ENCODE measurements at regions not wholly inside any gene's neighbourhood (a gene's known extent, or its start where the extent isn't known, plus 50 kb on each side); places are given as distances from the start of the nearest gene placed in this dataset.

DNA sequence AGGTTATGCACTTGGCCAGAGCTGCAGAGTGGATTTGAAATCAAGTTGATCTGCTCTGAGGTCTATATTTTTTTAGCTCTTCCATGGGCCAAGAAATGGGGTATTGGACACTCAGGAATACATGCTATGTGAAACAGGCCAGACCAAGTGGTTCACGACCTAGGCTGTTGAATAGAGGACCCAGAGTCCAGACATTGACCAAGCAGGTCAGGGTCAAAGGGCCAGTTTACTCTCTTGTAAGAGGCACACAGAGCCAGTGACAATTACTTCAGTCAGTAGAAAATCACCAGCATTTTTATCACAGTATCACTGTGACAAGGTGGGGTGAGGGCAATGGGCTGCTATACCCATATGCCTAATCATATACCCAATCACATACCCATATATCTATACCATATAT lies 320.6 kb upstream of the RORA start:
- WGBS (ENCODE audit: low lambda C conversion rate, missing lambda C conversion rate), result 62% methylated on average over 1 of the region's 1 CpG
- no peaks in the 10 kb centered on the region for H3K4me1 ChIP-seq (ENCODE audit: insufficient read depth)
- H3K79me2 ChIP-seq, result no peaks in the 10 kb centered on the region
- no peak overlapping the region for H2AFZ ChIP-seq
- no peak overlapping the region for H3K27ac ChIP-seq
- no peaks in the 10 kb centered on the region for H3K9me2 ChIP-seq (replicated peaks; ENCODE audit: insufficient read depth)
- no peak overlapping the region for H3K4me3 ChIP-seq
- H3K27me3 ChIP-seq, result no peaks in the 10 kb centered on the region
- no peak overlapping the region for H3K4me2 ChIP-seq
- TF ChIP-seq EZH2 (IDR thresholded peaks at IDR 0.05; ENCODE audit: borderline replicate concordance) (no peak), EZH2phosphoT487 (IDR thresholded peaks at IDR 0.05; ENCODE audit: low read depth, severe bottlenecking, unreplicated experiment) (no peak)
- TF ChIP-seq, protein P1, sequence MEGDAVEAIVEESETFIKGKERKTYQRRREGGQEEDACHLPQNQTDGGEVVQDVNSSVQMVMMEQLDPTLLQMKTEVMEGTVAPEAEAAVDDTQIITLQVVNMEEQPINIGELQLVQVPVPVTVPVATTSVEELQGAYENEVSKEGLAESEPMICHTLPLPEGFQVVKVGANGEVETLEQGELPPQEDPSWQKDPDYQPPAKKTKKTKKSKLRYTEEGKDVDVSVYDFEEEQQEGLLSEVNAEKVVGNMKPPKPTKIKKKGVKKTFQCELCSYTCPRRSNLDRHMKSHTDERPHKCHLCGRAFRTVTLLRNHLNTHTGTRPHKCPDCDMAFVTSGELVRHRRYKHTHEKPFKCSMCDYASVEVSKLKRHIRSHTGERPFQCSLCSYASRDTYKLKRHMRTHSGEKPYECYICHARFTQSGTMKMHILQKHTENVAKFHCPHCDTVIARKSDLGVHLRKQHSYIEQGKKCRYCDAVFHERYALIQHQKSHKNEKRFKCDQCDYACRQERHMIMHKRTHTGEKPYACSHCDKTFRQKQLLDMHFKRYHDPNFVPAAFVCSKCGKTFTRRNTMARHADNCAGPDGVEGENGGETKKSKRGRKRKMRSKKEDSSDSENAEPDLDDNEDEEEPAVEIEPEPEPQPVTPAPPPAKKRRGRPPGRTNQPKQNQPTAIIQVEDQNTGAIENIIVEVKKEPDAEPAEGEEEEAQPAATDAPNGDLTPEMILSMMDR (IDR thresholded peaks at IDR 0.05; ENCODE audit: poor library complexity), result no peak
- H3K9me3 ChIP-seq (ENCODE audit: low read depth), result no peaks in the 10 kb centered on the region
- no peak for DNase-seq (ENCODE audit: low spot score)
- no peaks in the 10 kb centered on the region for H4K20me1 ChIP-seq (ENCODE audit: insufficient read depth, poor library complexity, severe bottlenecking)
- no peaks in the 10 kb centered on the region for H3K36me3 ChIP-seq (replicated peaks; ENCODE audit: insufficient read depth, low read depth)

DNA sequence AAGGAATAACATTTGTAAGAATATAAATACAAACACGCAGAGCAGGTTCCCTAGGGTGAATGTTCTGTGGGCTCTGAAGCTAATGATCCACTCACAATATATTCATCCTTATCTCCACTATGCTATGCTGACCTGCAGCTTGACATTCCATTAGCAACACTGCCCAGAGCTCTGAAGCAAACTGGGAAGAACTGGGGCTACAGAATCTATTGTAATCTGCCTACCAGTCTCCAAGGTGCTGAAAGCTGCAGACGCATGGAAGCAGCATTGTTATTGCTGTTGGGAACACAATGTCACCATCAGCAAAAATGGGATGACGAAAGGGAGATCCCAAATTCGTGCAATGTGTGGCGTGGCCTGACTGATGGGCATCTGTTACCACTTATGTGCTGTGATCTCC lies 316.7 kb upstream of the RORA start:
- Histone ChIP-seq H4K20me1 (ENCODE audit: insufficient read depth, poor library complexity, severe bottlenecking) (no peaks in the 10 kb centered on the region), H3K27ac (no peak overlapping the region), H3K9me3 (ENCODE audit: low read depth) (no peaks in the 10 kb centered on the region), H3K4me3 (no peak overlapping the region), H3K4me1 (ENCODE audit: insufficient read depth) (no peaks in the 10 kb centered on the region), H2AFZ (no peak overlapping the region), H3K9me2 (replicated peaks; ENCODE audit: insufficient read depth) (no peaks in the 10 kb centered on the region), H3K4me2 (no peak overlapping the region), H3K27me3 (no peaks in the 10 kb centered on the region), H3K79me2 (no peaks in the 10 kb centered on the region), H3K36me3 (replicated peaks; ENCODE audit: insufficient read depth, low read depth) (no peaks in the 10 kb centered on the region)
- WGBS (ENCODE audit: low lambda C conversion rate, missing lambda C conversion rate), result 63% methylated on average over 5 of the region's 5 CpGs
- TF ChIP-seq, protein P1 (IDR thresholded peaks at IDR 0.05; ENCODE audit: poor library complexity), result no peak
- TF ChIP-seq EZH2 (IDR thresholded peaks at IDR 0.05; ENCODE audit: borderline replicate concordance), result no peak
- no peak for TF ChIP-seq EZH2phosphoT487 (IDR thresholded peaks at IDR 0.05; ENCODE audit: low read depth, severe bottlenecking, unreplicated experiment)
- no peak for DNase-seq (ENCODE audit: low spot score)

DNA sequence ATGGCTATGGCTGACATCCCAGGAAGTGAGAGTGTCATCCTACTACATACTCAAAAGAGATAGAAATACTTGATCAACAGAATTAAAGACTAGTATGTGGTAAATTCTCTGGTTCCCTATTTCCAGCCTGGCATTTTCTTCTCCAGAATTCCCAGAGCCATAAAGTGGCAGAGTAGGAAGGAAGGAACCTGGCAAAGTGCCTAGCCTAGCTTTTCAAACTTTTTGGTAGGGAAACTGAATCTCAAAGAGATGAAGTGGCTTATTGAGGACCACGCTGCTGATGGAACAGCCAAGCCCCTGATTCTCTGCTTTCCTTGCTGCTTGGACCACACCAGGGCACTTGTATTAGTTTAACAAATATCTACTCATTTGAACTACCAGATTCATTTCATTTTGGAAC lies 312.4 kb upstream of the RORA start:
- no peak for DNase-seq (ENCODE audit: low spot score)
- H3K27me3 ChIP-seq, result peaks cover 5% of the 10 kb centered on the region
- TF ChIP-seq EZH2 (IDR thresholded peaks at IDR 0.05; ENCODE audit: borderline replicate concordance) (no peak), EZH2phosphoT487 (IDR thresholded peaks at IDR 0.05; ENCODE audit: low read depth, severe bottlenecking, unreplicated experiment) (no peak)
- TF ChIP-seq, protein P1 (IDR thresholded peaks at IDR 0.05; ENCODE audit: poor library complexity), result no peak

DNA sequence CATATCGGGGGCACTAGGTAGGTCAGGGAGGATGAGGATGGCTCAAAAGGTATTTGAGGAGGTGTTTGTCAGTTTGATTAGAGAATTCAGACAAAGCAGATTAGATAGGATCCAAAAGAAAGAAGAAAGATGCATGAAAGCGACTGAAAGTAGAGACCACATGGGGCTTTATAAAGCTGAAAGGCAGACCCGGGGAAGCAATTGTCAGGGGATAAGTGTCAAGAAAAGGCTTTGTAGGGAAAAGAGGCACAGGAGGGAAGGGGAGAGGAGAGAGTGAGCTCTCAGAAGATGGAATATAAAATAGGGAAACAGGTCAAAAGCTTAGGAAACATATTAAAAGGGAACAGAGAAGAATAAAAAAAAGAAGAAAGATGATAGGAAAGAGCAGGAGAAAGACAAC lies 308.2 kb upstream of the RORA start:
- peaks cover 5% of the 10 kb centered on the region for H3K27me3 ChIP-seq
- no peaks in the 10 kb centered on the region for H4K20me1 ChIP-seq (ENCODE audit: insufficient read depth, poor library complexity, severe bottlenecking)
- DNase-seq (ENCODE audit: low spot score), result no peak
- H3K79me2 ChIP-seq, result no peaks in the 10 kb centered on the region
- 39% methylated on average over 3 of the region's 3 CpGs for WGBS (ENCODE audit: low lambda C conversion rate, missing lambda C conversion rate)
- no peak overlapping the region for H3K4me3 ChIP-seq
- no peaks in the 10 kb centered on the region for H3K36me3 ChIP-seq (replicated peaks; ENCODE audit: insufficient read depth, low read depth)
- H3K4me1 ChIP-seq (ENCODE audit: insufficient read depth), result no peaks in the 10 kb centered on the region
- no peak overlapping the region for H3K27ac ChIP-seq
- H3K9me3 ChIP-seq (ENCODE audit: low read depth), result no peaks in the 10 kb centered on the region
- H2AFZ ChIP-seq, result no peak overlapping the region
- H3K9me2 ChIP-seq (replicated peaks; ENCODE audit: insufficient read depth), result no peaks in the 10 kb centered on the region
- no peak overlapping the region for H3K4me2 ChIP-seq
- TF ChIP-seq, protein P1 (IDR thresholded peaks at IDR 0.05; ENCODE audit: poor library complexity), result no peak
- TF ChIP-seq EZH2 (IDR thresholded peaks at IDR 0.05; ENCODE audit: borderline replicate concordance) (no peak), EZH2phosphoT487 (IDR thresholded peaks at IDR 0.05; ENCODE audit: low read depth, severe bottlenecking, unreplicated experiment) (no peak)

More for the DNA sequence above, 312.4 kb upstream of the RORA start:
- H3K36me3 ChIP-seq (replicated peaks; ENCODE audit: insufficient read depth, low read depth), result no peaks in the 10 kb centered on the region
- H3K4me2 ChIP-seq, result no peak overlapping the region
- WGBS (ENCODE audit: low lambda C conversion rate, missing lambda C conversion rate), result 95% methylated on average over 1 of the region's 1 CpG
- no peaks in the 10 kb centered on the region for H3K79me2 ChIP-seq
- no peak overlapping the region for H3K27ac ChIP-seq
- H3K4me1 ChIP-seq (ENCODE audit: insufficient read depth), result no peaks in the 10 kb centered on the region
- H3K9me3 ChIP-seq (ENCODE audit: low read depth), result no peaks in the 10 kb centered on the region
- H2AFZ ChIP-seq, result no peak overlapping the region
- H3K9me2 ChIP-seq (replicated peaks; ENCODE audit: insufficient read depth), result no peaks in the 10 kb centered on the region
- no peak overlapping the region for H3K4me3 ChIP-seq
- H4K20me1 ChIP-seq (ENCODE audit: insufficient read depth, poor library complexity, severe bottlenecking), result no peaks in the 10 kb centered on the region
